ENCODE measurements at regions not wholly inside any gene's neighbourhood (a gene's known extent, or its start where the extent isn't known, plus 50 kb on each side); places are given as distances from the start of the nearest gene placed in this dataset.

DNA sequence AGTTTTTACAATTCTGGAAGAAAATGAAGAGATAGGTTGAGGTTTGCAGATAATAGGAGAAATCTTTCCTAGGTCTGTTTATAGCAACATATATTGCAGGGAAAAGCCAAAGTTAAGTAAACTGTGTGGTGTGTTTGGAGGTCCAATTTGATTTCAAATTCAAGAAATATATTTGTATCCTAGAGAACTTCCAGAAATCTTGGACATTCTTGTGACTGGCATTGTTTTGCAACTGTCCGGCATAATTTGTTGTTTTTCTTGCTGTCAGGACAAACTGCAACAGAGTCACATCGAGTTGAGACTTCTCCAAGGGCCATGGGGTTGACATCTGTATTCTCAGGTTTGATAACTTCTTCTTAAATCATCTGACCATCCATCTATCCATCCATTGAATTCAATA lies 170.9 kb upstream of the ZEB2 start:
- DNase-seq (ENCODE audit: low spot score in 2 of 2), result no peak
- Histone ChIP-seq H3K4me3 (no peak overlapping the region), H3K9me3 (no peaks in the 10 kb centered on the region), H3K27ac (no peak overlapping the region), H3K36me3 (no peaks in the 10 kb centered on the region), H3K27me3 (no peaks in the 10 kb centered on the region), H3K4me1 (no peaks in the 10 kb centered on the region)
- TF ChIP-seq POLR2A (IDR thresholded peaks at IDR 0.05) (no peak), POLR2AphosphoS5 (IDR thresholded peaks at IDR 0.05) (no peak)
- TF ChIP-seq, protein P1, sequence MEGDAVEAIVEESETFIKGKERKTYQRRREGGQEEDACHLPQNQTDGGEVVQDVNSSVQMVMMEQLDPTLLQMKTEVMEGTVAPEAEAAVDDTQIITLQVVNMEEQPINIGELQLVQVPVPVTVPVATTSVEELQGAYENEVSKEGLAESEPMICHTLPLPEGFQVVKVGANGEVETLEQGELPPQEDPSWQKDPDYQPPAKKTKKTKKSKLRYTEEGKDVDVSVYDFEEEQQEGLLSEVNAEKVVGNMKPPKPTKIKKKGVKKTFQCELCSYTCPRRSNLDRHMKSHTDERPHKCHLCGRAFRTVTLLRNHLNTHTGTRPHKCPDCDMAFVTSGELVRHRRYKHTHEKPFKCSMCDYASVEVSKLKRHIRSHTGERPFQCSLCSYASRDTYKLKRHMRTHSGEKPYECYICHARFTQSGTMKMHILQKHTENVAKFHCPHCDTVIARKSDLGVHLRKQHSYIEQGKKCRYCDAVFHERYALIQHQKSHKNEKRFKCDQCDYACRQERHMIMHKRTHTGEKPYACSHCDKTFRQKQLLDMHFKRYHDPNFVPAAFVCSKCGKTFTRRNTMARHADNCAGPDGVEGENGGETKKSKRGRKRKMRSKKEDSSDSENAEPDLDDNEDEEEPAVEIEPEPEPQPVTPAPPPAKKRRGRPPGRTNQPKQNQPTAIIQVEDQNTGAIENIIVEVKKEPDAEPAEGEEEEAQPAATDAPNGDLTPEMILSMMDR (IDR thresholded peaks at IDR 0.05), result no peak
- intact Hi-C loops (cut with DNase I; ENCODE audit: low total_unique reads), result no loop called here

- no peak for TF ChIP-seq POLR2AphosphoS5 (IDR thresholded peaks at IDR 0.05)
- TF ChIP-seq POLR2A (IDR thresholded peaks at IDR 0.05), result no peak
- TF ChIP-seq, protein P1 (IDR thresholded peaks at IDR 0.05), result no peak
- Histone ChIP-seq H3K4me1 (no peaks in the 10 kb centered on the region), H3K36me3 (no peaks in the 10 kb centered on the region), H3K27me3 (no peaks in the 10 kb centered on the region), H3K9me3 (no peaks in the 10 kb centered on the region), H3K27ac (no peak overlapping the region), H3K4me3 (no peak overlapping the region)
- DNase-seq (ENCODE audit: low spot score in 2 of 2), result no peak
- intact Hi-C loops (cut with DNase I; ENCODE audit: low total_unique reads), result no loop called here
These were observed 166.7 kb upstream of the ZEB2 start for GRCh38 chr2:144686518-144687215.

GRCh38 chr2:144683966-144684365 lies 164.0 kb upstream of the ZEB2 start:
- H3K27ac ChIP-seq, result no peak overlapping the region
- TF ChIP-seq POLR2A (IDR thresholded peaks at IDR 0.05), result no peak
- no peak for TF ChIP-seq POLR2AphosphoS5 (IDR thresholded peaks at IDR 0.05)
- TF ChIP-seq, protein P1 (IDR thresholded peaks at IDR 0.05), result no peak
- H3K27me3 ChIP-seq, result no peaks in the 10 kb centered on the region
- no peaks in the 10 kb centered on the region for H3K36me3 ChIP-seq
- H3K4me1 ChIP-seq, result no peaks in the 10 kb centered on the region
- intact Hi-C loops (cut with DNase I; ENCODE audit: low total_unique reads), result no loop called here
- DNase-seq (ENCODE audit: low spot score in 2 of 2), result no peak
- H3K9me3 ChIP-seq, result no peaks in the 10 kb centered on the region
- no peak overlapping the region for H3K4me3 ChIP-seq

GRCh38 chr2:144683107-144683753 lies 163.3 kb upstream of the ZEB2 start:
- TF ChIP-seq POLR2A (IDR thresholded peaks at IDR 0.05) (no peak), POLR2AphosphoS5 (IDR thresholded peaks at IDR 0.05) (no peak)
- TF ChIP-seq, protein P1 (IDR thresholded peaks at IDR 0.05), result no peak
- DNase-seq (ENCODE audit: low spot score in 2 of 2), result no peak
- Histone ChIP-seq H3K27me3 (no peaks in the 10 kb centered on the region), H3K4me1 (no peaks in the 10 kb centered on the region), H3K4me3 (no peak overlapping the region), H3K27ac (no peak overlapping the region), H3K9me3 (no peaks in the 10 kb centered on the region), H3K36me3 (no peaks in the 10 kb centered on the region)
- intact Hi-C loops (cut with DNase I; ENCODE audit: low total_unique reads), result no loop called here

DNA sequence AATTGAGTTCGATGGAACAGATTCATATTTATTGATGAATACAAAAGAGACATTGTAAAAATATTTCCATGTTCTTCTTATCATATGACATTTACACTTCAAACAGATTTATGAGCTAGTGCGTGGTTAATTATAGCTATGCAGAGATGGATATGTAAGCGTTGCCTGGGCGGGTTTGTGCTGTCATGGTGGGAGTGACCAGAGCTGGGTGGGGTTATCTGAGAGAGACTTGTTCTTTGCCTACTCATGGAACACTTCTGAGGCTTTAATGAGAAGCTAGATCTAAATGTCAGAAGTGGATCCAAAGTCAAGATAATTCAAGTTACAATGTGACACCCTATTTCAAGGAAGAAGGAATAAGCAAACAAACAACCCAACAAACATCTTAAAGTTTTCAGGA lies 162.3 kb upstream of the ZEB2 start:
- intact Hi-C loops (cut with DNase I; ENCODE audit: low total_unique reads), result no loop called here
- TF ChIP-seq POLR2AphosphoS5 (IDR thresholded peaks at IDR 0.05) (no peak), POLR2A (IDR thresholded peaks at IDR 0.05) (no peak)
- TF ChIP-seq, protein P1 (IDR thresholded peaks at IDR 0.05), result no peak
- H3K4me1 ChIP-seq, result no peaks in the 10 kb centered on the region
- no peaks in the 10 kb centered on the region for H3K9me3 ChIP-seq
- H3K4me3 ChIP-seq, result no peak overlapping the region
- no peaks in the 10 kb centered on the region for H3K27me3 ChIP-seq
- H3K36me3 ChIP-seq, result no peaks in the 10 kb centered on the region
- no peak overlapping the region for H3K27ac ChIP-seq
- DNase-seq (ENCODE audit: low spot score in 2 of 2), result no peak
